B cell (primary cell): ENCODE measurements at regions not wholly inside any gene's neighbourhood (a gene's known extent, or its start where the extent isn't known, plus 50 kb on each side); places are given as distances from the start of the nearest gene placed in this dataset.

ENCODE experiments used
- ATAC-seq: fragments of 200-7000 bp; cut with Tn5 transposase; one replicate; pipeline ENCODE4 v1.10.0; 2021; ENCODE audit warnings: low read depth, mild to moderate bottlenecking, moderate number of reproducible peaks, moderate library complexity
- CTCF ChIA-PET: fragments of 350-600 bp; sonication (Branson Sonifier 250); formaldehyde crosslinking; loops from one replicate; lab custom pipeline; 2021; ENCODE audit warnings: antibody characterized with exemption, inconsistent platforms; lab: Charles Lee
- POLR2A ChIA-PET: fragments of 350-600 bp; sonication (Branson Sonifier 250); formaldehyde crosslinking; loops from one replicate; lab custom pipeline; 2021; ENCODE audit warnings: antibody characterized with exemption; lab: Charles Lee
- DNase-seq: peaks from one replicate; pipeline ENCODE4 v3.0.0; 2013
- H2AFZ ChIP-seq: 2 replicates; pipeline ENCODE4 v1.6.1; 2012; ENCODE audit warnings: mild to moderate bottlenecking, low read depth, low read length; ENCODE audit not compliant: insufficient read depth, poor library complexity, severe bottlenecking
- H3K27ac ChIP-seq, 2 donors: 1 replicate in 1 of 2; 2 replicates in 1 of 2; pipeline ENCODE4 v1.5.1; 2012 to 2013; ENCODE audit warnings: low read length in 2 of 2, mild to moderate bottlenecking in 2 of 2, moderate library complexity in 1 of 2
- H3K27me3 ChIP-seq, 4 experiments: fragments of 200-600 bp in 1 of 4; sonication (generic) in 1 of 4; replicated peaks in 1 of 4; 1 replicate in 2 of 4; 2 replicates in 2 of 4; pipeline versions ENCODE4 v1.6.1 to v1.7.0; 2013 to 2016; ENCODE audit warnings: low read length in 3 of 4, mild to moderate bottlenecking in 2 of 4, mixed read lengths in 1 of 4, moderate library complexity in 1 of 4; ENCODE audit not compliant: insufficient read depth in 4 of 4, control insufficient read depth in 3 of 4; ENCODE audit errors: control extremely low read depth in 1 of 4
- H3K36me3 ChIP-seq, 2 experiments: replicated peaks in 1 of 2; 1 replicate in 1 of 2; 2 replicates in 1 of 2; pipeline versions ENCODE4 v1.6.1 to v1.7.1; 2013; ENCODE audit warnings: low read length in 1 of 2; ENCODE audit not compliant: insufficient read depth in 2 of 2, control insufficient read depth in 1 of 2; ENCODE audit errors: control extremely low read depth in 1 of 2, extremely low read depth in 1 of 2
- H3K4me1 ChIP-seq, 2 donors: fragments of 200-600 bp in 1 of 2; sonication (generic) in 1 of 2; 1 replicate in 1 of 2; 2 replicates in 1 of 2; pipeline versions ENCODE4 v1.5.1 to v1.6.1; 2013 to 2017; ENCODE audit warnings: low read length in 2 of 2; ENCODE audit not compliant: control insufficient read depth in 2 of 2, insufficient read depth in 2 of 2
- H3K4me2 ChIP-seq: replicated peaks from 2 replicates; pipeline ENCODE3; 2012; ENCODE audit warnings: mild to moderate bottlenecking, low read depth, low read length; ENCODE audit not compliant: poor library complexity, severe bottlenecking
- H3K4me3 ChIP-seq, 5 experiments: fragments of 200-600 bp in 1 of 5; sonication (generic) in 1 of 5; 1 replicate in 3 of 5; 2 replicates in 2 of 5; pipeline versions ENCODE4 v1.5.1 to v1.7.0; 2011 to 2016; ENCODE audit warnings: low read length in 4 of 5, mild to moderate bottlenecking in 4 of 5, low read depth in 2 of 5, control low read depth in 1 of 5, moderate library complexity in 1 of 5; ENCODE audit not compliant: insufficient read depth in 1 of 5; ENCODE audit errors: control extremely low read depth in 1 of 5, extremely low read depth in 1 of 5
- H3K79me2 ChIP-seq: fragments of 200-600 bp; sonication (generic); one replicate; pipeline ENCODE4 v1.6.0; 2016; ENCODE audit warnings: low read length; ENCODE audit not compliant: control insufficient read depth, insufficient read depth
- H3K9ac ChIP-seq: fragments of 200-600 bp; sonication (generic); 2 replicates; pipeline ENCODE4 v1.6.1; 2017; ENCODE audit warnings: mild to moderate bottlenecking, low read length, moderate library complexity
- H3K9me3 ChIP-seq, 3 donors: one replicate each; pipeline versions ENCODE4 v1.6.1 to v1.7.1; 2013; ENCODE audit warnings: low read length in 2 of 3; ENCODE audit not compliant: control insufficient read depth in 2 of 3, insufficient read depth in 1 of 3; ENCODE audit errors: control extremely low read depth in 1 of 3
- H4K20me1 ChIP-seq: 2 replicates; pipeline ENCODE4 v1.6.0; 2012; ENCODE audit warnings: mild to moderate bottlenecking, low read length; ENCODE audit not compliant: insufficient read depth, control insufficient read depth, poor library complexity, severe bottlenecking
- H3K27ac Mint-ChIP-seq: one replicate; pipeline ENCODE4 v1.8.0; 2021; ENCODE audit warnings: mixed read lengths
- H3K27me3 Mint-ChIP-seq: one replicate; pipeline ENCODE4 v1.8.0; 2021; ENCODE audit warnings: mixed read lengths
- H3K4me1 Mint-ChIP-seq: one replicate; pipeline ENCODE4 v1.8.0; 2021; ENCODE audit warnings: mixed read lengths
- H3K4me3 Mint-ChIP-seq: one replicate; pipeline ENCODE4 v1.8.0; 2021; ENCODE audit warnings: mixed read lengths
- H3K9me3 Mint-ChIP-seq: one replicate; pipeline ENCODE4 v1.8.0; 2022; ENCODE audit warnings: mixed read lengths; ENCODE audit not compliant: insufficient read depth
- EZH2 ChIP-seq: IDR thresholded peaks from 2 replicates; pipeline ENCODE4 v1.6.1; 2012; ENCODE audit warnings: borderline replicate concordance, low read depth, mild to moderate bottlenecking, moderate library complexity, low read length; ENCODE audit not compliant: insufficient read depth, poor library complexity, severe bottlenecking
- intact Hi-C: fragments of 100-400 bp; cut with micrococcal nuclease; formaldehyde crosslinking; loops from one replicate; pipeline ENCODE4 v1.10.0; 2022
- TF ChIP-seq, protein P1 (sequence below): fragments of 200-600 bp; IDR thresholded peaks from one replicate; pipeline ENCODE4 v1.8.0; 2022; ENCODE audit warnings: antibody characterized with exemption, mild to moderate bottlenecking

DNA sequence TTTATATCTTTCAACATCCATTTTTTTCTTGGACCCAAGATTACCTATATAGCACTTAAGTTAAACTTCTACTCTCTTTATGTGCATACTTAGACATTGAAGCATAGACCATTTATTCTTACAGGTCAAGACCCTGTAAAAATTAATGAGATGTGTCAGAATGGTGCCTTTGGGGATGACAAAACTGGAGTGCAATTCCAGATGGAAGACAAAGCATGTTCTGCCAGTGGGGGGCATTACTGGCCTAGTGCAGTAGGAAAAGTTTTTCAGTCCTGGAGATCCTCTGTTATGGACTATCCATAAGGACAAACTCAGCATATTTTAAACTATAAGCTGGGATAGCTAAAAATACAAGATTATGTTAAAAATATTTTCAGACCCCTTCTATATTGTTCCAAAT lies 57.8 kb upstream of the MMADHC start:
- POLR2A ChIA-PET, result no interaction called here
- intact Hi-C loops, result no loop called here

More for the DNA sequence above, 57.8 kb upstream of the MMADHC start:
- ATAC-seq (no peak), DNase-seq (no peak)
- no peak overlapping the region for H3K4me2 ChIP-seq
- no peaks in the 10 kb centered on the region for H3K4me1 ChIP-seq
- Mint-ChIP-seq H3K27ac (no peak overlapping the region), H3K9me3 (peaks cover 2% of the 10 kb centered on the region), H3K4me1 (no peaks in the 10 kb centered on the region), H3K4me3 (no peak overlapping the region), H3K27me3 (peaks cover 15% of the 10 kb centered on the region)
- H4K20me1 ChIP-seq, result no peaks in the 10 kb centered on the region
- H3K9ac ChIP-seq, result no peak overlapping the region
- no peak overlapping the region for H2AFZ ChIP-seq
- H3K4me3 ChIP-seq, result no peak overlapping the region
- CTCF ChIA-PET, result no interaction called here
- no peaks in the 10 kb centered on the region for H3K27me3 ChIP-seq
- H3K27ac ChIP-seq, result no peak overlapping the region
- H3K9me3 ChIP-seq, result peaks cover 0 to 4% (median 0%) of the 10 kb centered on the region in 3 donors
- H3K36me3 ChIP-seq, result no peaks in the 10 kb centered on the region
- no peaks in the 10 kb centered on the region for H3K79me2 ChIP-seq
- no peak for TF ChIP-seq EZH2
- TF ChIP-seq, protein P1, sequence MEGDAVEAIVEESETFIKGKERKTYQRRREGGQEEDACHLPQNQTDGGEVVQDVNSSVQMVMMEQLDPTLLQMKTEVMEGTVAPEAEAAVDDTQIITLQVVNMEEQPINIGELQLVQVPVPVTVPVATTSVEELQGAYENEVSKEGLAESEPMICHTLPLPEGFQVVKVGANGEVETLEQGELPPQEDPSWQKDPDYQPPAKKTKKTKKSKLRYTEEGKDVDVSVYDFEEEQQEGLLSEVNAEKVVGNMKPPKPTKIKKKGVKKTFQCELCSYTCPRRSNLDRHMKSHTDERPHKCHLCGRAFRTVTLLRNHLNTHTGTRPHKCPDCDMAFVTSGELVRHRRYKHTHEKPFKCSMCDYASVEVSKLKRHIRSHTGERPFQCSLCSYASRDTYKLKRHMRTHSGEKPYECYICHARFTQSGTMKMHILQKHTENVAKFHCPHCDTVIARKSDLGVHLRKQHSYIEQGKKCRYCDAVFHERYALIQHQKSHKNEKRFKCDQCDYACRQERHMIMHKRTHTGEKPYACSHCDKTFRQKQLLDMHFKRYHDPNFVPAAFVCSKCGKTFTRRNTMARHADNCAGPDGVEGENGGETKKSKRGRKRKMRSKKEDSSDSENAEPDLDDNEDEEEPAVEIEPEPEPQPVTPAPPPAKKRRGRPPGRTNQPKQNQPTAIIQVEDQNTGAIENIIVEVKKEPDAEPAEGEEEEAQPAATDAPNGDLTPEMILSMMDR, result no peak
